Esophagus muscularis mucosa (tissue), 4 donors: ENCODE measurements at regions not wholly inside any gene's neighbourhood (a gene's known extent, or its start where the extent isn't known, plus 50 kb on each side); places are given as distances from the start of the nearest gene placed in this dataset.

Source experiments
- DNase-seq: peaks from one replicate; pipeline ENCODE4 v3.0.0-alpha.2; 2017; ENCODE audit errors: extremely low spot score
- H3K27ac ChIP-seq, 4 donors: fragments of 200-600 bp; sonication (generic); replicated peaks in 1 of 4; 1 replicate in 3 of 4; 2 replicates in 1 of 4; pipeline ENCODE4 v1.5.1; 2016 to 2019; ENCODE audit warnings: mild to moderate bottlenecking in 1 of 4
- H3K27me3 ChIP-seq, 4 donors: fragments of 200-600 bp; sonication (generic); one replicate each; pipeline versions ENCODE4 v1.5.1 to v1.6.0; 2016 to 2019
- H3K36me3 ChIP-seq, 4 donors: fragments of 200-600 bp; sonication (generic); one replicate each; pipeline ENCODE4 v1.5.1; 2016 to 2019
- H3K4me1 ChIP-seq, 4 donors: fragments of 200-600 bp; sonication (generic); one replicate each; pipeline ENCODE4 v1.5.1; 2016 to 2019
- H3K4me3 ChIP-seq, 4 donors: fragments of 200-600 bp; sonication (generic); 1 replicate in 2 of 4; 2 replicates in 2 of 4; pipeline ENCODE4 v1.5.1; 2016 to 2019; ENCODE audit warnings: mild to moderate bottlenecking in 4 of 4, moderate library complexity in 1 of 4
- H3K9me3 ChIP-seq, 4 donors: fragments of 200-600 bp; sonication (generic); 1 replicate in 3 of 4; 2 replicates in 1 of 4; pipeline ENCODE4 v1.5.1; 2016 to 2019
- EP300 ChIP-seq: sonication (generic); formaldehyde crosslinking; IDR thresholded peaks from one replicate; pipeline ENCODE4 v1.6.1; 2017; ENCODE audit warnings: antibody characterized with exemption
- POLR2A ChIP-seq: fragments of 450-650 bp; IDR thresholded peaks from one replicate; pipeline ENCODE4 v1.6.1; 2017; ENCODE audit warnings: antibody characterized with exemption, moderate library complexity, mild to moderate bottlenecking, low read depth
- POLR2AphosphoS5 ChIP-seq, 2 donors: sonication (generic); formaldehyde crosslinking; IDR thresholded peaks; one replicate each; pipeline ENCODE4 v1.6.1; 2017; ENCODE audit warnings: antibody characterized with exemption in 2 of 2
- WGBS: methylation state at CpG from one replicate; pipeline ENCODE4 v1.1.5; 2018; 5-methylcytosine and 5-hydroxymethylcytosine counted together
- intact Hi-C: fragments of 100-400 bp; cut with DNase I; formaldehyde crosslinking; loops from one replicate; pipeline ENCODE4 v1.15.1; 2023
- TF ChIP-seq, protein P1 (sequence below), 3 experiments: fragments of 200-600 bp in 2 of 3; fragments of 450-650 bp in 1 of 3; sonication (generic) in 2 of 3; IDR thresholded peaks; one replicate each; pipeline ENCODE4 v1.5.1; 2017 to 2019; ENCODE audit warnings: antibody characterized with exemption in 3 of 3, mild to moderate bottlenecking in 2 of 3, moderate library complexity in 1 of 3

GRCh38 chr18:29556070-29556469, 1379.1 kb upstream of the CDH2 start:
- Histone ChIP-seq H3K4me1 (no peaks in the 10 kb centered on the region), H3K4me3 (no peak overlapping the region), H3K9me3 (no peaks in the 10 kb centered on the region), H3K27me3 (no peaks in the 10 kb centered on the region), H3K36me3 (no peaks in the 10 kb centered on the region), H3K27ac (no peak overlapping the region)
- TF ChIP-seq POLR2AphosphoS5 (IDR thresholded peaks at IDR 0.05) = no peak
- TF ChIP-seq, protein P1, sequence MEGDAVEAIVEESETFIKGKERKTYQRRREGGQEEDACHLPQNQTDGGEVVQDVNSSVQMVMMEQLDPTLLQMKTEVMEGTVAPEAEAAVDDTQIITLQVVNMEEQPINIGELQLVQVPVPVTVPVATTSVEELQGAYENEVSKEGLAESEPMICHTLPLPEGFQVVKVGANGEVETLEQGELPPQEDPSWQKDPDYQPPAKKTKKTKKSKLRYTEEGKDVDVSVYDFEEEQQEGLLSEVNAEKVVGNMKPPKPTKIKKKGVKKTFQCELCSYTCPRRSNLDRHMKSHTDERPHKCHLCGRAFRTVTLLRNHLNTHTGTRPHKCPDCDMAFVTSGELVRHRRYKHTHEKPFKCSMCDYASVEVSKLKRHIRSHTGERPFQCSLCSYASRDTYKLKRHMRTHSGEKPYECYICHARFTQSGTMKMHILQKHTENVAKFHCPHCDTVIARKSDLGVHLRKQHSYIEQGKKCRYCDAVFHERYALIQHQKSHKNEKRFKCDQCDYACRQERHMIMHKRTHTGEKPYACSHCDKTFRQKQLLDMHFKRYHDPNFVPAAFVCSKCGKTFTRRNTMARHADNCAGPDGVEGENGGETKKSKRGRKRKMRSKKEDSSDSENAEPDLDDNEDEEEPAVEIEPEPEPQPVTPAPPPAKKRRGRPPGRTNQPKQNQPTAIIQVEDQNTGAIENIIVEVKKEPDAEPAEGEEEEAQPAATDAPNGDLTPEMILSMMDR (IDR thresholded peaks at IDR 0.05) = no peak
- TF ChIP-seq EP300 = no peak
- TF ChIP-seq POLR2A = no peak
- WGBS = 82% methylated on average over 4 of the region's 4 CpGs
- intact Hi-C loops = no loop called here
- no peak for DNase-seq

- Histone ChIP-seq H3K4me3 (no peak overlapping the region), H3K27me3 (no peaks in the 10 kb centered on the region), H3K36me3 (no peaks in the 10 kb centered on the region), H3K27ac (no peak overlapping the region), H3K4me1 (no peaks in the 10 kb centered on the region), H3K9me3 (no peaks in the 10 kb centered on the region)
- WGBS = 92% methylated on average over 9 of the region's 9 CpGs
- intact Hi-C loops = no loop called here
- no peak for DNase-seq
- TF ChIP-seq POLR2A (no peak), POLR2AphosphoS5 (IDR thresholded peaks at IDR 0.05) (no peak), EP300 (no peak)
- TF ChIP-seq, protein P1 (IDR thresholded peaks at IDR 0.05) = no peak
Observed at GRCh38 chr18:29549759-29550158, 1372.8 kb upstream of the CDH2 start.

DNA sequence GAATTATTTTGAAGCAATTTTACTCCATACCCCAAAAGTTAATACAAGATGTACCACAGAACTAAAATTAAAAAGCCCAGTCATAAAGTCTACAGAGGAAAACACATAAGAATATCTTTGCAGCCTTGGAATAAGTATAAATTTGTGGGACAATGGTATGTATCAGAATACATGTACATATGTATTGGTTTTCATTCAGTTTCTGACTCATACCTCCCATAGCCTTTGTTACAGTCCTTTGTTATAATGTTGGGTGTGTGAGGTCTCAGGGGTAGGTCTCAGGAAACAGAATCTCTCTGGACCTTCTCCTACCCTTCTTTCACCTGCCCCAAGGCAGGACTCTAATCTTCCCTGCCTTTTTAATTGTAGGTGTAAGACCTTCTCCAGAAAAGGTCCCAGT, 1370.7 kb upstream of the CDH2 start:
- H3K4me3 ChIP-seq = no peak overlapping the region
- no peaks in the 10 kb centered on the region for H3K4me1 ChIP-seq
- intact Hi-C loops = no loop called here
- H3K27me3 ChIP-seq = no peaks in the 10 kb centered on the region
- no peak for DNase-seq
- no peaks in the 10 kb centered on the region for H3K9me3 ChIP-seq
- no peak overlapping the region for H3K27ac ChIP-seq
- H3K36me3 ChIP-seq = no peaks in the 10 kb centered on the region
- TF ChIP-seq POLR2A (no peak), EP300 (no peak), POLR2AphosphoS5 (IDR thresholded peaks at IDR 0.05) (no peak)
- TF ChIP-seq, protein P1 (IDR thresholded peaks at IDR 0.05) = no peak

DNA sequence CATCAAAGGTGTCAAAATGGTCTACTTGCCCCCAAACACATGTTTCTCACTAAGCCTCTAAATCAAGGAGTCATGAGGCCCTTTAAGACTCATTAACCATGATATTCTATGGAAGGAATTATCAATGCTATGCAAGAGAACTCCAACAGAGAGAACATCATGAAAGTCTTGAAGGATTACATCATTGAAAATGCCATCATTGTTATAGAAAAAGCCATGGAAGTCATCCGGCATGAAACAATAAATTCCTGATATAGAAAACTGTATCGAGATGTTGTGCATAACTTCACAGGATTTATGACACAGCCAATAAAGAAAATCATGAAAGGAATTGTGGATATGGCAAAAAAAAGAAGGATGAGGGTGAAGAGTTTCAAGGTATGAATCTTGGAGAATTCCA, 1363.6 kb upstream of the CDH2 start:
- Histone ChIP-seq H3K27me3 (no peaks in the 10 kb centered on the region), H3K9me3 (peaks cover 0 to 3% (median 0%) of the 10 kb centered on the region in 4 donors), H3K4me1 (no peaks in the 10 kb centered on the region), H3K27ac (no peak overlapping the region), H3K4me3 (no peak overlapping the region), H3K36me3 (no peaks in the 10 kb centered on the region)
- WGBS = 80% methylated on average over 2 of the region's 2 CpGs
- intact Hi-C loops = no loop called here
- DNase-seq = no peak
- TF ChIP-seq EP300 = no peak
- no peak for TF ChIP-seq POLR2AphosphoS5 (IDR thresholded peaks at IDR 0.05)
- TF ChIP-seq, protein P1 (IDR thresholded peaks at IDR 0.05) = no peak
- no peak for TF ChIP-seq POLR2A

DNA sequence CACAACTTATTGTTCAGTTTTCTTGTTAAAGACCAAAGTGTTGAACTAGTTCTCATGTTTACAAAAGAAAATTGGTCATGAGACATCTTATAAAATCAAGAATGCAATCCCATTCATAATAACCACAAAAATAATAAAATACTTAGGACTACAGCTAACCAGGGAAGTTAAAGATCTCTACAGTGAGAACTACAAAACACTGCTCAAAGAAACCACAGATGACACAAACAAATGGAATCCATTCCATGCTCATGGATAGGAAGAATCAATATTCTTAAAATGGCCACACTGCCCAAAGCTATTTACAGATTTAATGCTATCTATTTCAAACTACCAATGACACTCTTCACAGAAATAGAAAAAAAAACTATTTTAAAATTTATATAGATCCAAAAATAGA, 1354.8 kb upstream of the CDH2 start:
- intact Hi-C loops = no loop called here
- no peak overlapping the region for H3K27ac ChIP-seq
- H3K9me3 ChIP-seq = peaks cover 0 to 5% (median 0%) of the 10 kb centered on the region in 4 donors
- no peaks in the 10 kb centered on the region for H3K4me1 ChIP-seq
- H3K36me3 ChIP-seq = no peaks in the 10 kb centered on the region
- no peak overlapping the region for H3K4me3 ChIP-seq
- H3K27me3 ChIP-seq = no peaks in the 10 kb centered on the region
- TF ChIP-seq POLR2A = no peak
- TF ChIP-seq EP300 = no peak
- TF ChIP-seq POLR2AphosphoS5 (IDR thresholded peaks at IDR 0.05) = no peak
- TF ChIP-seq, protein P1 (IDR thresholded peaks at IDR 0.05) = no peak
- DNase-seq = no peak
